ENCODE measurements at regions not wholly inside any gene's neighbourhood (a gene's known extent, or its start where the extent isn't known, plus 50 kb on each side); places are given as distances from the start of the nearest gene placed in this dataset.

- Histone ChIP-seq H3K9ac (ENCODE audit: insufficient read depth in 1 of 2, low read length in 2 of 2) (no peak overlapping the region), H3K27me3 (ENCODE audit: control insufficient read depth in 3 of 3, insufficient read depth in 3 of 3, low read length in 2 of 3) (no peaks in the 10 kb centered on the region), H3K4me1 (ENCODE audit: control insufficient read depth in 5 of 5, insufficient read depth in 5 of 5, low read length in 5 of 5) (no peaks in the 10 kb centered on the region), H3K9me3 (ENCODE audit: control insufficient read depth in 4 of 4, insufficient read depth in 3 of 4, low read length in 3 of 4) (no peaks in the 10 kb centered on the region), H3K4me3 (no peak overlapping the region), H3K27ac (ENCODE audit: low read depth in 1 of 2, low read length in 1 of 2) (no peak overlapping the region), H3K36me3 (ENCODE audit: control insufficient read depth in 4 of 4, insufficient read depth in 4 of 4, low read length in 4 of 4) (no peaks in the 10 kb centered on the region)
- no peak for ATAC-seq (ENCODE audit: insufficient read depth, low FRiP score)
- peak; percentile 45 to 82 (median 70) for DNase-seq
- WGBS, 2 donors: 55 to 57% methylated on average over 5 of the region's 5 CpGs
- TF ChIP-seq CTCF (IDR thresholded peaks at IDR 0.05; ENCODE audit: control extremely low read depth, extremely low read depth): no peak
Observed at GRCh38 chr11:22920939-22921565, 60.8 kb upstream of the CCDC179 start.

DNA sequence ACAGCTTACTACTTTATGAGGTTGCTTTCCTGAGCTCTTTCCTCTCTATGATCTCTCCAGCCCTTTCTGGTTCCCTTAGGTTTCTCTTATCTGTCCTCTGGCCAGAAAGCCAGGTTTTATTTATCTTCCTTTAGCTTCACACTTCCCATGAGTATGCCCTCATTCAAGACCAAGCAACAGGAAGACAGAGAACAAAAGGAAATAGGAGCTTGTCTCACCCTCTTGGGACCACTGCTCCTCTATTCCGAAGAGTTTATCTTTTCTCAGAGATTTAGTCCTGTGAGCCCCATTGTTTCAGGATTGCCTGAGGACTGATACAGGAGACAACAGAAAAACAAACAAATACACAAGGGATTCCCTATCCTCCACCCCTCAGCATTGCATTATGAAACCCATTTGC is 62.4 kb upstream of the CCDC179 start:
- no peak for DNase-seq
- no peak for TF ChIP-seq CTCF (IDR thresholded peaks at IDR 0.05; ENCODE audit: control extremely low read depth, extremely low read depth)
- 76 to 77% methylated on average over 1 of the region's 1 CpG for WGBS, 2 donors
- ATAC-seq (ENCODE audit: insufficient read depth, low FRiP score): no peak
- Histone ChIP-seq H3K27ac (ENCODE audit: low read depth in 1 of 2, low read length in 1 of 2) (no peak overlapping the region), H3K9me3 (ENCODE audit: control insufficient read depth in 4 of 4, insufficient read depth in 3 of 4, low read length in 3 of 4) (no peaks in the 10 kb centered on the region), H3K4me3 (no peak overlapping the region), H3K4me1 (ENCODE audit: control insufficient read depth in 5 of 5, insufficient read depth in 5 of 5, low read length in 5 of 5) (peaks cover 0 to 1% (median 0%) of the 10 kb centered on the region in 5 donors), H3K27me3 (ENCODE audit: control insufficient read depth in 3 of 3, insufficient read depth in 3 of 3, low read length in 2 of 3) (no peaks in the 10 kb centered on the region), H3K9ac (ENCODE audit: insufficient read depth in 1 of 2, low read length in 2 of 2) (no peak overlapping the region), H3K36me3 (ENCODE audit: control insufficient read depth in 4 of 4, insufficient read depth in 4 of 4, low read length in 4 of 4) (no peaks in the 10 kb centered on the region)

DNA sequence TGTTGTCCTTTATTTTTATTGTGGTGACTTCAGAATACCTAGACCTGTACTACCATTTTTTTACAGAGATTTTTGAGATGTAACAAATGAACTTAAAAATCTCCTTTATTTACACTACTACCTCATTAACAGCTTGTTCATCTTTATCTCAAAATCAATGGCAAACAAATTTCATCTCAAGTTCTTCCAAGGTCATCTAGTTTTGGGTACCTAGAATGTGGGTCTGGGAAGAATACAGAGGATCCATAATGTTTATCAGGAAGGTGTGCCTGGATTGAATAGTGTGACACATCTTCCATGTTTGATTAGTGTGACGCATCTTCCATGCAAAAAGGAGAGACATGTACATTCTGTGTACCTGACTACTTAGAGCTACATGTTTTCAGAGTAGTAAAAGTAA is 63.3 kb upstream of the CCDC179 start:
- Histone ChIP-seq H3K36me3 (ENCODE audit: control insufficient read depth in 4 of 4, insufficient read depth in 4 of 4, low read length in 4 of 4) (no peaks in the 10 kb centered on the region), H3K4me3 (no peak overlapping the region), H3K27ac (ENCODE audit: low read depth in 1 of 2, low read length in 1 of 2) (no peak overlapping the region), H3K27me3 (ENCODE audit: control insufficient read depth in 3 of 3, insufficient read depth in 3 of 3, low read length in 2 of 3) (no peaks in the 10 kb centered on the region), H3K4me1 (ENCODE audit: control insufficient read depth in 5 of 5, insufficient read depth in 5 of 5, low read length in 5 of 5) (peaks cover 0 to 8% (median 0%) of the 10 kb centered on the region in 5 donors), H3K9ac (ENCODE audit: insufficient read depth in 1 of 2, low read length in 2 of 2) (no peak overlapping the region), H3K9me3 (ENCODE audit: control insufficient read depth in 4 of 4, insufficient read depth in 3 of 4, low read length in 3 of 4) (no peaks in the 10 kb centered on the region)
- no peak for ATAC-seq (ENCODE audit: insufficient read depth, low FRiP score)
- no peak for DNase-seq
- no peak for TF ChIP-seq CTCF (IDR thresholded peaks at IDR 0.05; ENCODE audit: control extremely low read depth, extremely low read depth)
- WGBS, 2 donors: 95 to 100% methylated on average over 1 of the region's 1 CpG

GRCh38 chr11:22926341-22926740 is 66.1 kb upstream of the CCDC179 start:
- Histone ChIP-seq H3K4me1 (ENCODE audit: control insufficient read depth in 5 of 5, insufficient read depth in 5 of 5, low read length in 5 of 5) (peaks cover 0 to 8% (median 0%) of the 10 kb centered on the region in 5 donors), H3K36me3 (ENCODE audit: control insufficient read depth in 4 of 4, insufficient read depth in 4 of 4, low read length in 4 of 4) (no peaks in the 10 kb centered on the region), H3K9ac (ENCODE audit: insufficient read depth in 1 of 2, low read length in 2 of 2) (no peak overlapping the region), H3K27me3 (ENCODE audit: control insufficient read depth in 3 of 3, insufficient read depth in 3 of 3, low read length in 2 of 3) (no peaks in the 10 kb centered on the region), H3K27ac (ENCODE audit: low read depth in 1 of 2, low read length in 1 of 2) (no peak overlapping the region), H3K4me3 (no peak overlapping the region), H3K9me3 (ENCODE audit: control insufficient read depth in 4 of 4, insufficient read depth in 3 of 4, low read length in 3 of 4) (no peaks in the 10 kb centered on the region)
- DNase-seq: no peak
- TF ChIP-seq CTCF (IDR thresholded peaks at IDR 0.05; ENCODE audit: control extremely low read depth, extremely low read depth): no peak
- no peak for ATAC-seq (ENCODE audit: insufficient read depth, low FRiP score)

All from lung (tissue), 11 donors.